SK-N-SH (cell line): ENCODE measurements at regions not wholly inside any gene's neighbourhood (a gene's known extent, or its start where the extent isn't known, plus 50 kb on each side); places are given as distances from the start of the nearest gene placed in this dataset.

ENCODE experiments used
- CTCF ChIA-PET: fragments of 300-600, 350-600 bp; formaldehyde crosslinking; extraction: SDS; loops from one replicate; lab custom pipeline; 2021; lab: Yijun Ruan, JAX
- POLR2A ChIA-PET: fragments of 350-600 bp; sonication (Branson Sonifier 250); formaldehyde crosslinking; extraction: SDS; loops from one replicate; lab custom pipeline; 2020; ENCODE audit warnings: antibody characterized with exemption, inconsistent platforms; lab: Yijun Ruan, JAX
- DNase-seq: peaks from one replicate; pipeline ENCODE4 v3.0.0; 2012
- H2AFZ ChIP-seq: fragments of 200-600 bp; sonication (generic); 2 replicates; pipeline ENCODE4 v1.8.1; 2016; ENCODE audit warnings: antibody characterized with exemption, mild to moderate bottlenecking, low read depth
- H3F3A ChIP-seq: fragments of 200-600 bp; sonication (generic); replicated peaks from 2 replicates; pipeline ENCODE3; 2016; ENCODE audit warnings: antibody characterized with exemption, mild to moderate bottlenecking; ENCODE audit not compliant: insufficient read depth
- H3K27ac ChIP-seq, 2 experiments: fragments of 200-500 bp in 1 of 2; fragments of 200-600 bp in 1 of 2; sonication (Bioruptor generic) in 1 of 2; sonication (generic), shearing (Covaris generic) in 1 of 2; 2 replicates each; pipeline versions ENCODE4 v1.5.1 to v1.6.1; 2014 to 2016; ENCODE audit warnings: low read depth in 2 of 2, inconsistent platforms in 1 of 2, low read length in 1 of 2, mild to moderate bottlenecking in 1 of 2, mixed read lengths in 1 of 2
- H3K27me3 ChIP-seq: fragments of 200-600 bp; sonication (generic), shearing (Covaris generic); 2 replicates; pipeline ENCODE4 v1.6.1; 2016; ENCODE audit warnings: mixed run types; ENCODE audit not compliant: insufficient read depth
- H3K36me3 ChIP-seq, 2 experiments: fragments of 200-500 bp in 1 of 2; fragments of 200-600 bp in 1 of 2; sonication (Bioruptor generic) in 1 of 2; sonication (generic) in 1 of 2; replicated peaks in 1 of 2; 2 replicates each; pipeline versions ENCODE3 to v1.5.1; 2014 to 2016; ENCODE audit warnings: low read length in 1 of 2, mild to moderate bottlenecking in 1 of 2; ENCODE audit not compliant: insufficient read depth in 2 of 2, control insufficient read depth in 1 of 2
- H3K4me1 ChIP-seq, 2 experiments: fragments of 200-500 bp in 1 of 2; fragments of 200-600 bp in 1 of 2; sonication (Bioruptor generic) in 1 of 2; sonication (generic), shearing (Covaris generic) in 1 of 2; 2 replicates each; pipeline versions ENCODE4 v1.5.1 to v1.6.1; 2014 to 2016; ENCODE audit warnings: low read depth in 1 of 2, low read length in 1 of 2, mixed run types in 1 of 2; ENCODE audit not compliant: insufficient read depth in 2 of 2, control insufficient read depth in 1 of 2
- H3K4me2 ChIP-seq: fragments of 200-600 bp; sonication (generic), shearing (Covaris generic); 2 replicates; pipeline ENCODE4 v1.6.1; 2017; ENCODE audit warnings: mixed run types
- H3K4me3 ChIP-seq, 2 experiments: fragments of 200-500 bp in 1 of 2; fragments of 200-600 bp in 1 of 2; sonication (Bioruptor generic) in 1 of 2; sonication (generic), shearing (Covaris generic) in 1 of 2; 2 replicates each; pipeline versions ENCODE4 v1.5.1 to v1.8.1; 2014 to 2016; ENCODE audit warnings: low read depth in 2 of 2, inconsistent platforms in 1 of 2, low read length in 1 of 2, mild to moderate bottlenecking in 1 of 2, mixed read lengths in 1 of 2, moderate library complexity in 1 of 2
- H3K79me2 ChIP-seq: fragments of 200-600 bp; sonication (generic); 2 replicates; pipeline ENCODE4 v1.8.1; 2017; ENCODE audit warnings: mild to moderate bottlenecking; ENCODE audit not compliant: insufficient read depth
- H3K9ac ChIP-seq: fragments of 200-600 bp; sonication (generic); 2 replicates; pipeline ENCODE4 v1.6.1; 2017; ENCODE audit warnings: mixed run types
- H3K9me2 ChIP-seq: fragments of 200-600 bp; sonication (generic); 2 replicates; pipeline ENCODE4 v1.6.1; 2017; ENCODE audit warnings: mixed run types
- H3K9me3 ChIP-seq: fragments of 200-600 bp; sonication (generic); 2 replicates; pipeline ENCODE4 v1.6.1; 2017; ENCODE audit warnings: mixed run types, mild to moderate bottlenecking, moderate library complexity
- H4K20me1 ChIP-seq: fragments of 200-600 bp; sonication (generic); 2 replicates; pipeline ENCODE4 v1.6.1; 2017; ENCODE audit warnings: mild to moderate bottlenecking, mixed run types; ENCODE audit not compliant: insufficient read depth
- ELF1 ChIP-seq: IDR thresholded peaks from 2 replicates; pipeline ENCODE4 v1.4.0; 2012
- EZH2phosphoT487 ChIP-seq: fragments of 200-600 bp; sonication (generic); IDR thresholded peaks from 2 replicates; pipeline ENCODE4 v1.6.1; 2017; ENCODE audit warnings: low read depth, mixed run types, mild to moderate bottlenecking, antibody characterized with exemption, moderate library complexity, borderline replicate concordance
- GABPA ChIP-seq: IDR thresholded peaks from 2 replicates; pipeline ENCODE4 v1.4.0; 2012; ENCODE audit warnings: low read depth, mild to moderate bottlenecking
- MXI1 ChIP-seq: IDR thresholded peaks from 2 replicates; pipeline ENCODE4 v1.6.1; 2012; ENCODE audit warnings: mild to moderate bottlenecking, low read depth, low read length, improper control_type of control experiment
- RCOR1 ChIP-seq: fragments of 150-350 bp; IDR thresholded peaks from 2 replicates; pipeline ENCODE4 v1.6.1; 2017; ENCODE audit warnings: antibody characterized with exemption, low read length
- SIN3A ChIP-seq: IDR thresholded peaks from 2 replicates; pipeline ENCODE4 v1.6.1; 2012; ENCODE audit warnings: low read depth, mild to moderate bottlenecking, low read length, moderate library complexity, borderline replicate concordance
- SMC3 ChIP-seq: IDR thresholded peaks from 2 replicates; pipeline ENCODE4 v1.6.1; 2012; ENCODE audit warnings: low read depth, low read length, improper control_type of control experiment
- WGBS: methylation state at CpG from one replicate; pipeline ENCODE4 v1.1.6; 2017; ENCODE audit warnings: low lambda C conversion rate; 5-methylcytosine and 5-hydroxymethylcytosine counted together
- TF ChIP-seq, protein P1 (sequence below): IDR thresholded peaks from 2 replicates; pipeline ENCODE4 v1.4.0; 2012; ENCODE audit warnings: low read depth, borderline replicate concordance
- TF ChIP-seq, protein P2 (sequence below): IDR thresholded peaks from 2 replicates; pipeline ENCODE4 v1.4.0; 2012; ENCODE audit warnings: low read depth, borderline replicate concordance
- TF ChIP-seq, protein P3 (sequence below): IDR thresholded peaks from 2 replicates; pipeline ENCODE4 v1.6.1; 2012; ENCODE audit warnings: mild to moderate bottlenecking, low read depth, low read length, moderate library complexity

DNA sequence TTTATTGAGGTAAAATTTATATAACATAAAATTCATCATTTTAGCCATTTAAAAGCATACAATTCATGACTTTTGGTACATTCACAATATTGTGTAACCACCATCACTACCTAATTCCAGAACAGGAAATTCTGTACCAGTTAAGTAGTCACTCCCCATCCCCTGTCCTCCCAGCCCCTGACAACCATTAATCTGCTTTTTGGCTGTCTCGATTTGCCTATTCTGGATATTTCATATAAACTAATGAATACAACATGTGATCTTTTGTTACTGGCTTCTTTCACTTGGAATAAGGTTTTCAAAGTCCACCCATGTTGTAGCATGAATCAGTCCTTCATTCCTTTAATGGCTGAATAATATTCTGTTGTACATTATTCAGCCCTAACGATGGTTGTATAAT is 115.6 kb upstream of the KLF14 start:
- DNase-seq, result no peak
- Histone ChIP-seq H3K4me2 (no peak overlapping the region), H4K20me1 (no peaks in the 10 kb centered on the region), H3K4me3 (no peak overlapping the region), H3F3A (peaks cover 36% of the 10 kb centered on the region), H3K9ac (no peak overlapping the region), H3K9me3 (no peaks in the 10 kb centered on the region), H3K36me3 (peaks cover 5 to 25% of the 10 kb centered on the region in 2 experiments), H3K4me1 (peaks cover 5 to 7% of the 10 kb centered on the region in 2 experiments; a peak in 2 of 4 replicates), H3K9me2 (no peaks in the 10 kb centered on the region), H3K27ac (no peak overlapping the region), H2AFZ (no peak overlapping the region), H3K79me2 (no peaks in the 10 kb centered on the region; the same call in 1 of the 2 replicates), H3K27me3 (no peaks in the 10 kb centered on the region)
- ChIA-PET POLR2A (no interaction called here), CTCF (no interaction called here)
- TF ChIP-seq EZH2phosphoT487, result no peak
- TF ChIP-seq, protein P1, sequence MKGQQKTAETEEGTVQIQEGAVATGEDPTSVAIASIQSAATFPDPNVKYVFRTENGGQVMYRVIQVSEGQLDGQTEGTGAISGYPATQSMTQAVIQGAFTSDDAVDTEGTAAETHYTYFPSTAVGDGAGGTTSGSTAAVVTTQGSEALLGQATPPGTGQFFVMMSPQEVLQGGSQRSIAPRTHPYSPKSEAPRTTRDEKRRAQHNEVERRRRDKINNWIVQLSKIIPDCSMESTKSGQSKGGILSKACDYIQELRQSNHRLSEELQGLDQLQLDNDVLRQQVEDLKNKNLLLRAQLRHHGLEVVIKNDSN, result no peak
- 94% methylated on average over 2 of the region's 2 CpGs for WGBS

DNA sequence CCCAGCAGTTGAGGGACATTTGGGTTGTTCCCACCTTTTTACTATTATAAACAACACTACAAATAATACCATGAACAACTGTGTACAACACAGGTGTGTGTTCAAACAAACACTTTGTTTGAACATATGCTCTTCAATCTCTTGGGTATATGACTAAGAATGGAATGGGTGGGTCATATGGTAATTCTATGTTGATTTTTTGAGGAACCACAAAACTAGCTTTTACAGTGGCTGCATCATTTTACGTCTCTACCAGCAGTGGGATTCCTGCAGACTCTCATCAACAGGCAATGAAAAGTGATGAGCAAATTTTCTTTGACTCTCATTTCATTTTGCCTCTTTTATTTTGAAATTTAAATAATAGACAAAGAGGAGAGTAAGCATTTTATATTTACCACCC is 116.9 kb upstream of the KLF14 start:
- no peak overlapping the region for H3K4me3 ChIP-seq
- no peak overlapping the region for H3K4me2 ChIP-seq
- H3K9ac ChIP-seq, result no peak overlapping the region
- peaks cover 1% of the 10 kb centered on the region; the same call in 1 of the 2 replicates for H3K79me2 ChIP-seq
- H3K27ac ChIP-seq, result no peak overlapping the region
- peaks cover 41% of the 10 kb centered on the region for H3F3A ChIP-seq
- WGBS, result 88% methylated on average over 1 of the region's 1 CpG
- no peak overlapping the region for H2AFZ ChIP-seq
- no peaks in the 10 kb centered on the region for H3K9me2 ChIP-seq
- ChIA-PET POLR2A (no interaction called here), CTCF (interaction anchor here (2.0 kb wide), 1 partner anchor 46 kb away, joined by 8 read pairs; no protein-coding TSS in a partner anchor)
- peaks cover 18 to 39% of the 10 kb centered on the region in 2 experiments for H3K36me3 ChIP-seq
- H3K4me1 ChIP-seq, result peaks cover 0 to 5% of the 10 kb centered on the region in 2 experiments; a peak in 1 of 4 replicates
- no peaks in the 10 kb centered on the region for H3K9me3 ChIP-seq
- no peak for DNase-seq
- TF ChIP-seq, protein P2, sequence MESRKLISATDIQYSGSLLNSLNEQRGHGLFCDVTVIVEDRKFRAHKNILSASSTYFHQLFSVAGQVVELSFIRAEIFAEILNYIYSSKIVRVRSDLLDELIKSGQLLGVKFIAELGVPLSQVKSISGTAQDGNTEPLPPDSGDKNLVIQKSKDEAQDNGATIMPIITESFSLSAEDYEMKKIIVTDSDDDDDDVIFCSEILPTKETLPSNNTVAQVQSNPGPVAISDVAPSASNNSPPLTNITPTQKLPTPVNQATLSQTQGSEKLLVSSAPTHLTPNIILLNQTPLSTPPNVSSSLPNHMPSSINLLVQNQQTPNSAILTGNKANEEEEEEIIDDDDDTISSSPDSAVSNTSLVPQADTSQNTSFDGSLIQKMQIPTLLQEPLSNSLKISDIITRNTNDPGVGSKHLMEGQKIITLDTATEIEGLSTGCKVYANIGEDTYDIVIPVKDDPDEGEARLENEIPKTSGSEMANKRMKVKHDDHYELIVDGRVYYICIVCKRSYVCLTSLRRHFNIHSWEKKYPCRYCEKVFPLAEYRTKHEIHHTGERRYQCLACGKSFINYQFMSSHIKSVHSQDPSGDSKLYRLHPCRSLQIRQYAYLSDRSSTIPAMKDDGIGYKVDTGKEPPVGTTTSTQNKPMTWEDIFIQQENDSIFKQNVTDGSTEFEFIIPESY, result no peak
- TF ChIP-seq, protein P3, sequence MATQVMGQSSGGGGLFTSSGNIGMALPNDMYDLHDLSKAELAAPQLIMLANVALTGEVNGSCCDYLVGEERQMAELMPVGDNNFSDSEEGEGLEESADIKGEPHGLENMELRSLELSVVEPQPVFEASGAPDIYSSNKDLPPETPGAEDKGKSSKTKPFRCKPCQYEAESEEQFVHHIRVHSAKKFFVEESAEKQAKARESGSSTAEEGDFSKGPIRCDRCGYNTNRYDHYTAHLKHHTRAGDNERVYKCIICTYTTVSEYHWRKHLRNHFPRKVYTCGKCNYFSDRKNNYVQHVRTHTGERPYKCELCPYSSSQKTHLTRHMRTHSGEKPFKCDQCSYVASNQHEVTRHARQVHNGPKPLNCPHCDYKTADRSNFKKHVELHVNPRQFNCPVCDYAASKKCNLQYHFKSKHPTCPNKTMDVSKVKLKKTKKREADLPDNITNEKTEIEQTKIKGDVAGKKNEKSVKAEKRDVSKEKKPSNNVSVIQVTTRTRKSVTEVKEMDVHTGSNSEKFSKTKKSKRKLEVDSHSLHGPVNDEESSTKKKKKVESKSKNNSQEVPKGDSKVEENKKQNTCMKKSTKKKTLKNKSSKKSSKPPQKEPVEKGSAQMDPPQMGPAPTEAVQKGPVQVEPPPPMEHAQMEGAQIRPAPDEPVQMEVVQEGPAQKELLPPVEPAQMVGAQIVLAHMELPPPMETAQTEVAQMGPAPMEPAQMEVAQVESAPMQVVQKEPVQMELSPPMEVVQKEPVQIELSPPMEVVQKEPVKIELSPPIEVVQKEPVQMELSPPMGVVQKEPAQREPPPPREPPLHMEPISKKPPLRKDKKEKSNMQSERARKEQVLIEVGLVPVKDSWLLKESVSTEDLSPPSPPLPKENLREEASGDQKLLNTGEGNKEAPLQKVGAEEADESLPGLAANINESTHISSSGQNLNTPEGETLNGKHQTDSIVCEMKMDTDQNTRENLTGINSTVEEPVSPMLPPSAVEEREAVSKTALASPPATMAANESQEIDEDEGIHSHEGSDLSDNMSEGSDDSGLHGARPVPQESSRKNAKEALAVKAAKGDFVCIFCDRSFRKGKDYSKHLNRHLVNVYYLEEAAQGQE, result no peak
- no peak for TF ChIP-seq MXI1
- no peak for TF ChIP-seq RCOR1
- TF ChIP-seq GABPA, result no peak
- TF ChIP-seq SMC3, result no peak
- no peak for TF ChIP-seq ELF1
- no peak for TF ChIP-seq SIN3A
- TF ChIP-seq EZH2phosphoT487, result no peak
- TF ChIP-seq, protein P1, result no peak
- no peaks in the 10 kb centered on the region for H4K20me1 ChIP-seq
- no peaks in the 10 kb centered on the region for H3K27me3 ChIP-seq
